SH-SY5Y (cell line): ENCODE measurements at regions not wholly inside any gene's neighbourhood (a gene's known extent, or its start where the extent isn't known, plus 50 kb on each side); places are given as distances from the start of the nearest gene placed in this dataset.

Experiments
- GATA2 ChIP-seq: IDR thresholded peaks from 2 replicates; pipeline ENCODE4 v1.6.1; 2011; ENCODE audit warnings: mild to moderate bottlenecking, low read depth, low read length
- GATA3 ChIP-seq: IDR thresholded peaks from 2 replicates; pipeline ENCODE4 v1.6.1; 2011; ENCODE audit warnings: low read depth, mild to moderate bottlenecking, low read length, moderate library complexity

DNA sequence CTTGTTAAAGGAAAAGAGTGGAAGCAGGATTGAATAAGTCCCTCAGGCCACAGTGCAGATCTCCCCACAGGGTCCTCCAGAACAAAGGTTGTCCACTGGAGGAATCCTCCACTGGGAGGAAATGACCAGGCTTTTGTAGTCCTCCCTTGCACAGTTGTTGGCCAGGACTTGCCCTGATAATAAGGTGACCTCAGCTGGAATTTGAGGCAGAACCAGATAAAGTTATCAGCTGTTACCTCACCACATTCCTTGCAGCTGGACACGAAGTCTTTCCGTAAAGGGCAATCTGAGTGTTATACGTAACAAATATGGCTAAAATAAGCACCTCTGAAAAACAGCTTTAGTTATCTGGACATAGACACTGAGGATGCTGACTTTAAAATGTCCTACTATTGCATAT, 83.5 kb upstream of the NAALADL2 start:
- TF ChIP-seq GATA2, result no peak
- TF ChIP-seq GATA3, result no peak
